Aorta (tissue), 5 donors: ENCODE measurements at regions not wholly inside any gene's neighbourhood (a gene's known extent, or its start where the extent isn't known, plus 50 kb on each side); places are given as distances from the start of the nearest gene placed in this dataset.

Experiments used
- ATAC-seq: fragments of 200-7000 bp; cut with Tn5 transposase; one replicate; pipeline ENCODE4 v1.9.1; 2022; ENCODE audit warnings: moderate library complexity; ENCODE audit not compliant: low FRiP score
- DNase-seq, 2 donors: peaks; one replicate each; pipeline ENCODE4 v3.0.0-alpha.2; 2020
- H3K27ac ChIP-seq, 2 donors: one replicate each; pipeline ENCODE4 v1.5.1; 2013; ENCODE audit warnings: low read length in 2 of 2, mild to moderate bottlenecking in 2 of 2, moderate library complexity in 2 of 2, control low read depth in 1 of 2, inconsistent platforms in 1 of 2, low read depth in 1 of 2
- H3K27me3 ChIP-seq, 2 donors: one replicate each; pipeline ENCODE4 v1.6.1; 2013; ENCODE audit warnings: control low read depth in 1 of 2, low read length in 1 of 2, mild to moderate bottlenecking in 1 of 2, moderate library complexity in 1 of 2; ENCODE audit not compliant: insufficient read depth in 2 of 2, control insufficient read depth in 1 of 2
- H3K36me3 ChIP-seq, 2 donors: one replicate each; pipeline ENCODE4 v1.6.1; 2013; ENCODE audit warnings: control low read depth in 1 of 2, low read length in 1 of 2, mild to moderate bottlenecking in 1 of 2; ENCODE audit not compliant: insufficient read depth in 2 of 2, control insufficient read depth in 1 of 2
- H3K4me1 ChIP-seq, 2 donors: one replicate each; pipeline ENCODE4 v1.6.1; 2013; ENCODE audit warnings: low read length in 2 of 2, control low read depth in 1 of 2, mild to moderate bottlenecking in 1 of 2, moderate library complexity in 1 of 2; ENCODE audit not compliant: insufficient read depth in 2 of 2, control insufficient read depth in 1 of 2
- H3K4me3 ChIP-seq, 2 donors: one replicate each; pipeline ENCODE4 v1.5.1; 2013; ENCODE audit warnings: low read length in 2 of 2, control low read depth in 1 of 2, mild to moderate bottlenecking in 1 of 2
- H3K9me3 ChIP-seq: one replicate; pipeline ENCODE4 v1.6.1; 2013; ENCODE audit warnings: mild to moderate bottlenecking, low read length; ENCODE audit not compliant: control insufficient read depth
- WGBS, 2 donors: extraction: QIAGEN DNeasy Blood & Tissue Kit; methylation state at CpG; one replicate each; pipeline ENCODE4 v1.1.7; 2013; 5-methylcytosine and 5-hydroxymethylcytosine counted together
- intact Hi-C, 2 donors: fragments of 100-400 bp; cut with DNase I; formaldehyde crosslinking; loops; one replicate each; pipeline versions ENCODE4 v1.14.2 to v1.15.0; 2022
- donor health status: healthy with polysubstance abuse.
- donor health status: Bipolar disorder and iron deficiency.
- donor health status: DM: no; HTN: no; CAD: no.
- donor health status: DM: no; HTN: no; CAD: no.
- donor health status: DM: yes; HTN: yes; CAD: no.

- Histone ChIP-seq H3K27ac (no peak overlapping the region), H3K4me1 (no peaks in the 10 kb centered on the region), H3K9me3 (no peaks in the 10 kb centered on the region), H3K4me3 (no peak overlapping the region), H3K27me3 (no peaks in the 10 kb centered on the region), H3K36me3 (no peaks in the 10 kb centered on the region)
- WGBS, 2 donors, result 24 to 31% methylated on average over 2 of the region's 2 CpGs
- no peak for DNase-seq
- intact Hi-C loops, result no loop called here
- ATAC-seq, result no peak
Observed at GRCh38 chr1:242788771-242789170, 264.3 kb upstream of the PLD5 start.

GRCh38 chr1:242787968-242788367, 263.5 kb upstream of the PLD5 start:
- ATAC-seq (no peak), DNase-seq (no peak)
- Histone ChIP-seq H3K9me3 (no peaks in the 10 kb centered on the region), H3K27me3 (no peaks in the 10 kb centered on the region), H3K27ac (no peak overlapping the region), H3K4me3 (no peak overlapping the region), H3K36me3 (no peaks in the 10 kb centered on the region), H3K4me1 (no peaks in the 10 kb centered on the region)
- WGBS, 2 donors, result 52 to 53% methylated on average over 2 of the region's 2 CpGs
- intact Hi-C loops, result no loop called here

GRCh38 chr1:242784807-242785206, 260.3 kb upstream of the PLD5 start:
- Histone ChIP-seq H3K36me3 (no peaks in the 10 kb centered on the region), H3K27ac (no peak overlapping the region), H3K4me3 (no peak overlapping the region), H3K27me3 (peaks cover 0 to 1% of the 10 kb centered on the region in 2 donors), H3K4me1 (no peaks in the 10 kb centered on the region), H3K9me3 (no peaks in the 10 kb centered on the region)
- ATAC-seq, result no peak
- intact Hi-C loops, result no loop called here
- no peak for DNase-seq
- 15 to 42% methylated on average over 7 of the region's 7 CpGs for WGBS, 2 donors

- Histone ChIP-seq H3K9me3 (no peaks in the 10 kb centered on the region), H3K4me3 (no peak overlapping the region), H3K27ac (no peak overlapping the region), H3K36me3 (no peaks in the 10 kb centered on the region), H3K4me1 (no peaks in the 10 kb centered on the region), H3K27me3 (peaks cover 0 to 1% of the 10 kb centered on the region in 2 donors)
- ATAC-seq (no peak), DNase-seq (no peak)
- intact Hi-C loops, result no loop called here
- 53 to 66% methylated on average over 4 of the region's 4 CpGs for WGBS, 2 donors
Observed at GRCh38 chr1:242784084-242784483, 259.6 kb upstream of the PLD5 start.

DNA sequence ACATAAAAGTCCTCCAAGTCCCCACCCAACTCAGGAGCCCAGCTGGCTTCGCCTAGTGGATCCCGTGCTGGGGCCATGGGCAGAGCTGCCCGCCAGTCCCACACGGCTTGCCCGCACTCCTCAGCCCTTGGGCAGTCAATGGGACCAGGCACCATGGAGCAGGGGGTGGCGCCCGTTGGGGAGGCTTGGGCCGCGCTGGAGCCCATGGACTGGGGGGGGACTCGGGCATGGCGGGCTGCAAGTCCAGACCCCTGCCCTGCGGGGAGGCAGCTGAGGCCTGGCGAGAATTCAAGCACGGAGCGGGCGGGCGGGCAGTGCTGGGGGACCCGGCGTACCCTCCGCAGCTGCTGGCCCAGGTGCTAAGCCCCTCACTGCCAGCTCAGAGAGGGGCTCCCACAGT, 249.8 kb upstream of the PLD5 start:
- Histone ChIP-seq H3K27me3 (no peaks in the 10 kb centered on the region), H3K27ac (no peak overlapping the region), H3K4me1 (no peaks in the 10 kb centered on the region), H3K36me3 (no peaks in the 10 kb centered on the region), H3K9me3 (no peaks in the 10 kb centered on the region), H3K4me3 (no peak overlapping the region)
- ATAC-seq (no peak), DNase-seq (no peak)
- intact Hi-C loops, result no loop called here
- 90 to 93% methylated on average over 13 to 20 of the region's 20 CpGs for WGBS, 2 donors

GRCh38 chr1:242770366-242770765, 245.9 kb upstream of the PLD5 start:
- H3K27ac ChIP-seq, result no peak overlapping the region
- H3K4me1 ChIP-seq, result no peaks in the 10 kb centered on the region
- no peak for DNase-seq
- 44 to 61% methylated on average over 1 of the region's 1 CpG for WGBS, 2 donors
- no peak for ATAC-seq
- intact Hi-C loops, result no loop called here
- H3K27me3 ChIP-seq, result no peaks in the 10 kb centered on the region
- H3K36me3 ChIP-seq, result no peaks in the 10 kb centered on the region
- H3K9me3 ChIP-seq, result no peaks in the 10 kb centered on the region
- H3K4me3 ChIP-seq, result no peak overlapping the region

DNA sequence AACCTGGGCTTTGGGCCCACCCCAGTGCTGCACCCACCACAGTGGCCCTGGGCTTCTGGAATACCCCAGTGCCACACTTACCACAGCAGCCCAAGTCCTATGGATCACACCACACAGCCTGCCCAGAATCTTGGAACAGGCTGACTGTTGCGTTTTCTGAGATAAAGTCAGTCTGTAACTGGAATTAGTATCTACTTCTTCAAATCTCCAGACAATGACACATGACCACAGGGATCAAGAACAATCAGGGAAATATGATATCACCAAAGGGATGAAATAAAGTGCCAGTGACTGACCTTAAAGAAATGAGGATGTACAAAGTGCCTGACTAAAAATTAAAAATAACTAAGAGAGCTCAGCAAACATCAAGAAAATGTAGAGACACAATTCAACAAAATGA, 239.7 kb upstream of the PLD5 start:
- intact Hi-C loops, result no loop called here

DNA sequence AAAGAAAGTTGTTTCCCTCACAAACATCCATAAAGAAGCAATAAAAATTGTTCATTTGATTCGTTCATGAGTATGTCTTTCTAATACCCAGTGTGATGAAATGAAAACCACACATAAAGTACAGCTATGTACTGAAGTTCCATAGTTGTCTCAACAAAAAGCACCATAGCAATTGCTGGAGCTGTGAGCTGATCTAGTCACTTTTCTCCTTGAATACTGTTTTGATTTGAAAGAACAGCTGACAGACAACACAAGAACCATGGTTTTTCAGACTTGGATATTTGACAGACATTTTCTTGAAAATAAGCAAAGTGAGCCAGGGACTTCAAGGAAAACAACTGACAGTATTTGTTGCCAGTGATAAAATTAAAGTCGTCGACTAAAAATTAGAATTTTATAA, 237.1 kb upstream of the PLD5 start:
- Histone ChIP-seq H3K4me3 (no peak overlapping the region), H3K9me3 (peaks cover 3% of the 10 kb centered on the region), H3K27me3 (peaks cover 0 to 4% of the 10 kb centered on the region in 2 donors), H3K4me1 (no peaks in the 10 kb centered on the region), H3K27ac (no peak overlapping the region), H3K36me3 (no peaks in the 10 kb centered on the region)
- DNase-seq, result no peak
- 73 to 74% methylated on average over 3 of the region's 3 CpGs for WGBS, 2 donors
- intact Hi-C loops, result no loop called here
- ATAC-seq, result no peak

More for the DNA sequence above, 239.7 kb upstream of the PLD5 start:
- Histone ChIP-seq H3K4me3 (no peak overlapping the region), H3K9me3 (peaks cover 2% of the 10 kb centered on the region), H3K27me3 (peaks cover 0 to 4% of the 10 kb centered on the region in 2 donors), H3K4me1 (no peaks in the 10 kb centered on the region), H3K36me3 (no peaks in the 10 kb centered on the region), H3K27ac (no peak overlapping the region)
- DNase-seq (no peak), ATAC-seq (no peak)
- 72 to 81% methylated on average over 1 of the region's 1 CpG for whole genome bisulfite sequencing, 2 donors

DNA sequence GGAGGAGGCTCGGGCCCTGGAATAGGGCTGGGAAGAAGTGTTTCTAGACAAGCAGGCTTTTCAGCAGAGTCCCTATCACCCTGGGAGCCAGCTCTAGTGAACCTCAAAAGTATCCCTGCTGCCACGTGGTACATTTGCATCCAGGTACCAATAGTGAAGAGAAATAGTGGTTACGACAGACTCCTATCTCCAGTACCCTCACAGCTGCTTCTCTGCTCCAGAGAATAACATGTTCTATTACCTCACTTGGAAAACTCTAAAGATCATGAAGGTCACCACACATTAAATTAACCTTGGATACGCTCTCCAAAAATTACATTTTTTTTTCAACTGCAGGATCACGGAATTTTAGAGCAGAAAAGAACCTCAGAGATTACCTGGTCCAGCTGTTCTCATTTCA, 230.4 kb upstream of the PLD5 start:
- intact Hi-C loops, result no loop called here
- Histone ChIP-seq H3K27ac (no peak overlapping the region), H3K9me3 (peaks cover 1% of the 10 kb centered on the region), H3K4me1 (no peaks in the 10 kb centered on the region), H3K36me3 (no peaks in the 10 kb centered on the region), H3K4me3 (no peak overlapping the region), H3K27me3 (no peaks in the 10 kb centered on the region)
- no peak for DNase-seq
- 67 to 72% methylated on average over 5 of the region's 5 CpGs for WGBS, 2 donors
- no peak for ATAC-seq
